ENCODE measurements at regions not wholly inside any gene's neighbourhood (a gene's known extent, or its start where the extent isn't known, plus 50 kb on each side); places are given as distances from the start of the nearest gene placed in this dataset.

DNA sequence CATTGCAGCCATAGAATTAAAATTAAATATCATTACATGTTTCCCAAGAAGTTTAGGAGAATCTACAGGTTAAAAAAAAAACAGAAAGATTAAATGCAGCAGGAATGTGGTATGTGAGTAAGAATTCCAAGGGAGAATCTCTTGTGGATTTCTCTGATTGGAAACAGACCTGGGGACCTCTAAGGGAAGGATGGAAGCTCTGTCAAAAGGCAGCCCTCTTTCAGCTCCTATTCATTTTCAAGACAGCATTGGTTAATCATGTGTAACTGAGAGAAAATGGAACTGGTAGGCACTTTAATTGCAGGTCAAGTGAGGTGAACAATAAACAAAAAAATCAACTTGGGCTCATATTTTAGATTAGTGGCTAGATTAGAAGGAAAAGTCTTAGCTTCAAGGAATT, 81.4 kb upstream of the MTPN start:
- Histone ChIP-seq H3K36me3 (ENCODE audit: control insufficient read depth in 3 of 3, insufficient read depth in 2 of 3, low read depth in 1 of 3, low read length in 3 of 3) (no peaks in the 10 kb centered on the region), H3K27me3 (ENCODE audit: control insufficient read depth in 3 of 3, insufficient read depth in 3 of 3, low read length in 3 of 3) (no peaks in the 10 kb centered on the region), H3K4me3 (ENCODE audit: low read depth in 1 of 3, low read length in 3 of 3) (no peak overlapping the region), H3K9me3 (ENCODE audit: control insufficient read depth in 2 of 2, insufficient read depth in 1 of 2, low read depth in 1 of 2, low read length in 1 of 2) (no peaks in the 10 kb centered on the region), H3K4me1 (ENCODE audit: control insufficient read depth in 3 of 3, insufficient read depth in 2 of 3, low read depth in 1 of 3, low read length in 2 of 3) (no peaks in the 10 kb centered on the region), H3K27ac (ENCODE audit: low read depth in 1 of 3, low read length in 2 of 3) (no peak overlapping the region)
- FAIRE-seq, result no peak
- DNase-seq, result no peak

DNA sequence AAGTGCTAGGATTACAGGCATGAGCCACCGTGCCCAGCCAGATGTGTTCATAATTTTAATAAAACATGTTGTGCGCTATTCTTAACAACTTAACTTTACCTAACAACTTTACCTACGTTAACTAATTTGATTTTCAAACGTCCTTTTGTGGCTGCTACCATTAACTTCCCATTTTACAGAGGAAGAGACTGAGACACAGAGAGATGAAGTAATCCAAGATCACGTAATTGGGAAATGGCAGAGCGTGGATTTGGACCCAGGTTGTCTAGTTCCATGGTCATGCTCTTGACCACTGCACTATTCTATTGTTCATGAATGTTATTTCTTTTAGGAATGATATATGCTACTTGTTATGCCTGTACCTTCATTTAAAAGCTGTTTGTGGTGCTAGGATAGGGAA, 80.3 kb upstream of the MTPN start:
- H3K4me1 ChIP-seq (ENCODE audit: control insufficient read depth in 3 of 3, insufficient read depth in 2 of 3, low read depth in 1 of 3, low read length in 2 of 3), result no peaks in the 10 kb centered on the region
- FAIRE-seq, result no peak
- no peaks in the 10 kb centered on the region for H3K27me3 ChIP-seq (ENCODE audit: control insufficient read depth in 3 of 3, insufficient read depth in 3 of 3, low read length in 3 of 3)
- no peaks in the 10 kb centered on the region for H3K36me3 ChIP-seq (ENCODE audit: control insufficient read depth in 3 of 3, insufficient read depth in 2 of 3, low read depth in 1 of 3, low read length in 3 of 3)
- H3K27ac ChIP-seq (ENCODE audit: low read depth in 1 of 3, low read length in 2 of 3), result no peak overlapping the region
- H3K4me3 ChIP-seq (ENCODE audit: low read depth in 1 of 3, low read length in 3 of 3), result no peak overlapping the region
- DNase-seq, result no peak
- no peaks in the 10 kb centered on the region for H3K9me3 ChIP-seq (ENCODE audit: control insufficient read depth in 2 of 2, insufficient read depth in 1 of 2, low read depth in 1 of 2, low read length in 1 of 2)
- 71 to 80% (median 76%) methylated on average over 6 of the region's 6 CpGs for WGBS, 3 donors

DNA sequence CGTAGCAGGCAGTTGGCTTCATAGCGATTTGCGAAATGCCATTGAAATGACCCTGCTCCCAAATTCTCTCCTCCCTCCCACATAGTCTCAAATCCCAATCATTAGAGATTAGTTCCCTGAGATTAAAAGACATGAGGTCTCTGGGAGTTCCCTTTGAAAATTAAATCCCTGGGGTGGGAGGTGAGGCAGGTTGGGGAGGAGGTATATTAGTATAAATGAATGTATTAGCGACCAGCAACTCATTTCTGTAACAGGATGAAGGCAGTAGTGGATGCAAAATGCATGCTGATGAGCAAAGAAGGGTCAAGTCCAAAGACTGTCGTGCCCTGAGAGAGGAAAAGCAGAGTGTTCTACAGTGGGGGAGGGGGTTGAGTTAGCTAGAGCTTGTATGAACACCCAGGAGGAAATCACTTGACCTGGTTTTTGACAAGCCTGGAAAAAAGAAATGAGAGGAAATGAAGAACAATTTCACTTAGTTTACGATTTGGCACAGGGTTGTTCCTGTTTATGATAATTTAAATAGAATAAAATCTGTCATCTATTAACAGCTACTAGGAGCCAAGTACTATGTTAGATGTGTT, 79.6 kb upstream of the MTPN start:
- H3K4me1 ChIP-seq (ENCODE audit: control insufficient read depth in 3 of 3, insufficient read depth in 2 of 3, low read depth in 1 of 3, low read length in 2 of 3), result no peaks in the 10 kb centered on the region
- no peaks in the 10 kb centered on the region for H3K27me3 ChIP-seq (ENCODE audit: control insufficient read depth in 3 of 3, insufficient read depth in 3 of 3, low read length in 3 of 3)
- FAIRE-seq (no peak), DNase-seq (no peak)
- no peak overlapping the region for H3K27ac ChIP-seq (ENCODE audit: low read depth in 1 of 3, low read length in 2 of 3)
- no peak overlapping the region for H3K4me3 ChIP-seq (ENCODE audit: low read depth in 1 of 3, low read length in 3 of 3)
- H3K36me3 ChIP-seq (ENCODE audit: control insufficient read depth in 3 of 3, insufficient read depth in 2 of 3, low read depth in 1 of 3, low read length in 3 of 3), result no peaks in the 10 kb centered on the region
- H3K9me3 ChIP-seq (ENCODE audit: control insufficient read depth in 2 of 2, insufficient read depth in 1 of 2, low read depth in 1 of 2, low read length in 1 of 2), result no peaks in the 10 kb centered on the region
- WGBS, 3 donors, result 59 to 71% (median 67%) methylated on average over 6 of the region's 6 CpGs

DNA sequence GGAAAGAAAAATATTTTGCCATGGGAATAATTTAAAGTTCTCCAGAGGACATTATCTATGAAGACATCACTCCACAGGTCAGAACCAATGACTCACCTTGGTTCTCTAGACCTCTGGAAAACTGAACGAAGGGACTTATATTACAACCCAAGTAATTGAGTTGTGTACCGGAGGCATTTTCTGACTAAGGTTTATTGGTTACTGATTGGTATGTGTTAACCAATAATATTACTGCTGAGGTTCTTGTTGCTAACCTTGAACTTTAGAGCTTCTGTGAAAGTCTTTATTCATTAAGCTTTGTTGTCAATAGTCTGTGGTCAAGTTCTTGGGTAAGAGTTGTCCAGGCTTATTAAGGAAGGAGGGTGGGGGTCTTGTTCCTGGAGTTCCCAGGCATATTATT, 78.1 kb upstream of the MTPN start:
- no peaks in the 10 kb centered on the region for H3K36me3 ChIP-seq (ENCODE audit: control insufficient read depth in 3 of 3, insufficient read depth in 2 of 3, low read depth in 1 of 3, low read length in 3 of 3)
- no peak overlapping the region for H3K4me3 ChIP-seq (ENCODE audit: low read depth in 1 of 3, low read length in 3 of 3)
- no peak overlapping the region for H3K27ac ChIP-seq (ENCODE audit: low read depth in 1 of 3, low read length in 2 of 3)
- H3K9me3 ChIP-seq (ENCODE audit: control insufficient read depth in 2 of 2, insufficient read depth in 1 of 2, low read depth in 1 of 2, low read length in 1 of 2), result no peaks in the 10 kb centered on the region
- FAIRE-seq, result no peak
- H3K4me1 ChIP-seq (ENCODE audit: control insufficient read depth in 3 of 3, insufficient read depth in 2 of 3, low read depth in 1 of 3, low read length in 2 of 3), result no peaks in the 10 kb centered on the region
- no peak for DNase-seq
- 58 to 85% (median 79%) methylated on average over 2 of the region's 2 CpGs for WGBS, 3 donors
- H3K27me3 ChIP-seq (ENCODE audit: control insufficient read depth in 3 of 3, insufficient read depth in 3 of 3, low read length in 3 of 3), result no peaks in the 10 kb centered on the region

DNA sequence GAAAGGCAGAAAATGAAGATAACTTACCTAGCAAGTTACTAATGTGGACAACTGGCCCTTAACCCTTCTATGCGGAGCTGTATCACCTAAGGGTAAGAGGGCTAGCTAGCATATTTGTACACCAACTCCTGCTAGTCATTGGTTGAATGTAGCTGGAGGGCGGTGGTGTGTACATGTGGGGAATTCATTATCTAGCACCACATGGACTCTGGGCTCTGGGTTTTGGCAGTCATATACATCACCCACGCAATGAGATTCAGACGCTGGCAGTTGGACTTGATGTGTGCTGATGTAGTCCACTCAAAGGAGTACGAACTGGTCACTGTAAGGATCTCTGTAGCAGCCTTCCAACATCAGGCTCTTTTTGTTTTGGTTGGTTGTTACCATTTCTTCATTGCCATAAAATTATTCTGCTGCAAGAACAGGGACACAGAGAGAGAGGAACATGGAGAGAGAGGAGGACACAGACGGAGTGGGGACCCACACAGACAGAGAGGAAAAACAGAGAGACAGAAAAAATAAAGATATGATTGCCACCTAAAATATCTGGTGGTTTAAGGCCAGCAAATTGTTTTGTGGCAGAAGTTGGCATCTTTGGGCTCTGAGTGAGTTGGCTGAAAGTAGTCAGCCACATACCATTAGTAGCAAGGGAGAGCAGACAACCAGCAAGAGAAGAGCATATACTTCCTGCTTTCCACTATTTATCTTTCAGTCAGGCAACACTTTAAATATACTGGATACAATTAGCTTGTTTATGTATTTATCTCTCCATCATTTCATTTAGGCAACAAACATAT, 76.7 kb upstream of the MTPN start:
- no peaks in the 10 kb centered on the region for H3K4me1 ChIP-seq (ENCODE audit: control insufficient read depth in 3 of 3, insufficient read depth in 2 of 3, low read depth in 1 of 3, low read length in 2 of 3)
- no peaks in the 10 kb centered on the region for H3K9me3 ChIP-seq (ENCODE audit: control insufficient read depth in 2 of 2, insufficient read depth in 1 of 2, low read depth in 1 of 2, low read length in 1 of 2)
- no peak for DNase-seq
- no peak overlapping the region for H3K4me3 ChIP-seq (ENCODE audit: low read depth in 1 of 3, low read length in 3 of 3)
- no peak overlapping the region for H3K27ac ChIP-seq (ENCODE audit: low read depth in 1 of 3, low read length in 2 of 3)
- FAIRE-seq, result no peak
- no peaks in the 10 kb centered on the region for H3K27me3 ChIP-seq (ENCODE audit: control insufficient read depth in 3 of 3, insufficient read depth in 3 of 3, low read length in 3 of 3)
- WGBS, 3 donors, result 83 to 92% (median 89%) methylated on average over 6 of the region's 6 CpGs
- no peaks in the 10 kb centered on the region for H3K36me3 ChIP-seq (ENCODE audit: control insufficient read depth in 3 of 3, insufficient read depth in 2 of 3, low read depth in 1 of 3, low read length in 3 of 3)

- Histone ChIP-seq H3K4me1 (ENCODE audit: control insufficient read depth in 3 of 3, insufficient read depth in 2 of 3, low read depth in 1 of 3, low read length in 2 of 3) (no peaks in the 10 kb centered on the region), H3K9me3 (ENCODE audit: control insufficient read depth in 2 of 2, insufficient read depth in 1 of 2, low read depth in 1 of 2, low read length in 1 of 2) (no peaks in the 10 kb centered on the region), H3K36me3 (ENCODE audit: control insufficient read depth in 3 of 3, insufficient read depth in 2 of 3, low read depth in 1 of 3, low read length in 3 of 3) (no peaks in the 10 kb centered on the region), H3K4me3 (ENCODE audit: low read depth in 1 of 3, low read length in 3 of 3) (no peak overlapping the region), H3K27ac (ENCODE audit: low read depth in 1 of 3, low read length in 2 of 3) (no peak overlapping the region), H3K27me3 (ENCODE audit: control insufficient read depth in 3 of 3, insufficient read depth in 3 of 3, low read length in 3 of 3) (no peaks in the 10 kb centered on the region)
- FAIRE-seq, result no peak
- no peak for DNase-seq
- 89 to 94% (median 94%) methylated on average over 6 of the region's 6 CpGs for WGBS, 3 donors
Measured at GRCh38 chr7:136051203-136051928, 74.2 kb upstream of the MTPN start.

GRCh38 chr7:136050462-136050847, 73.3 kb upstream of the MTPN start:
- FAIRE-seq (no peak), DNase-seq (no peak)
- H3K27ac ChIP-seq (ENCODE audit: low read depth in 1 of 3, low read length in 2 of 3), result no peak overlapping the region
- H3K4me1 ChIP-seq (ENCODE audit: control insufficient read depth in 3 of 3, insufficient read depth in 2 of 3, low read depth in 1 of 3, low read length in 2 of 3), result no peaks in the 10 kb centered on the region
- H3K27me3 ChIP-seq (ENCODE audit: control insufficient read depth in 3 of 3, insufficient read depth in 3 of 3, low read length in 3 of 3), result no peaks in the 10 kb centered on the region
- WGBS, 3 donors, result 80 to 93% (median 92%) methylated on average over 7 of the region's 7 CpGs
- H3K4me3 ChIP-seq (ENCODE audit: low read depth in 1 of 3, low read length in 3 of 3), result no peak overlapping the region
- H3K9me3 ChIP-seq (ENCODE audit: control insufficient read depth in 2 of 2, insufficient read depth in 1 of 2, low read depth in 1 of 2, low read length in 1 of 2), result no peaks in the 10 kb centered on the region
- no peaks in the 10 kb centered on the region for H3K36me3 ChIP-seq (ENCODE audit: control insufficient read depth in 3 of 3, insufficient read depth in 2 of 3, low read depth in 1 of 3, low read length in 3 of 3)

DNA sequence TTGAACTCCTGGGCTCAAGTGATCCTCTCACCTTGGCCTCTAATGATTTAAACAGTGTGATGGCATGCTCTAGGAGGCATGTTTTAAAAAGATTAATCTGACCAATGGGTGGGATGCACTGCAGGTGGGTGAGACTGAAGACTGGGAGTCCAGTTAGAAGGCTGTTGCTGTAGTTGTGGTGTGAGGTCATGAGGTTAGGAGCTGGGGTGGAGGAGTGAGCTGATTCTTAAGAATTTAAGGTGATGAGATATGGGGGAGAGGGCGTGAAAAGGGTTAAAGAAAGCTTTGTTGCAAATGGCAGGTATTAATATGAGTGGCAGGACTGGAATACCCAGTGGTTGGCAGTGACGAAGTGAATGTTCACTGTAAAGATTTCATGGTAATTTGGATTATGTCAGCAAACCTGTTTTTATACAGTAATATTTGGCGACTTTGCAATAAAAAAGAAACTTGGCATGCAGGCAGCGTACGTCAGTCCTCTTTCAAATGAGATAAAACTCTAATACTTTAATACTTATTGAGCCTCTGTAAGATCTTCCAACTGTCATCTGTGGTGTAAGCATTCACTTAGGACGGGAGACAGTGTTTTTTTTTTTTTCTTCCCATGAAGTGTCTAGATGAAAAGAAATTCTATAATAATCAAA, 72.8 kb upstream of the MTPN start:
- 53 to 62% (median 54%) methylated on average over 6 of the region's 6 CpGs for WGBS, 3 donors
- Histone ChIP-seq H3K27me3 (ENCODE audit: control insufficient read depth in 3 of 3, insufficient read depth in 3 of 3, low read length in 3 of 3) (no peaks in the 10 kb centered on the region), H3K4me1 (ENCODE audit: control insufficient read depth in 3 of 3, insufficient read depth in 2 of 3, low read depth in 1 of 3, low read length in 2 of 3) (no peaks in the 10 kb centered on the region), H3K27ac (ENCODE audit: low read depth in 1 of 3, low read length in 2 of 3) (no peak overlapping the region), H3K36me3 (ENCODE audit: control insufficient read depth in 3 of 3, insufficient read depth in 2 of 3, low read depth in 1 of 3, low read length in 3 of 3) (no peaks in the 10 kb centered on the region), H3K9me3 (ENCODE audit: control insufficient read depth in 2 of 2, insufficient read depth in 1 of 2, low read depth in 1 of 2, low read length in 1 of 2) (no peaks in the 10 kb centered on the region), H3K4me3 (ENCODE audit: low read depth in 1 of 3, low read length in 3 of 3) (no peak overlapping the region)
- no peak for FAIRE-seq
- DNase-seq, result no peak

Data from small intestine (tissue), 7 donors.